ENCODE measurements at regions not wholly inside any gene's neighbourhood (a gene's known extent, or its start where the extent isn't known, plus 50 kb on each side); places are given as distances from the start of the nearest gene placed in this dataset.

- Histone ChIP-seq H3K27me3 (ENCODE audit: insufficient read depth, low read depth, low read length) (no peaks in the 10 kb centered on the region), H3K79me2 (replicated peaks; ENCODE audit: insufficient read depth, low read length) (no peaks in the 10 kb centered on the region), H4K20me1 (ENCODE audit: insufficient read depth) (no peaks in the 10 kb centered on the region), H3K9ac (ENCODE audit: low read length) (no peak overlapping the region), H3K9me3 (ENCODE audit: low read length) (no peaks in the 10 kb centered on the region), H3K4me3 (ENCODE audit: low read length) (no peak overlapping the region), H3K4me2 (ENCODE audit: low read length) (no peak overlapping the region), H3K36me3 (ENCODE audit: insufficient read depth, low read length) (no peaks in the 10 kb centered on the region), H3K27ac (ENCODE audit: low read length) (no peak overlapping the region), H2AFZ (ENCODE audit: low read depth, low read length) (no peak overlapping the region), H3K9me2 (ENCODE audit: insufficient read depth, low read length) (no peaks in the 10 kb centered on the region), H3F3A (ENCODE audit: insufficient read depth, low read length, poor library complexity, severe bottlenecking) (no peaks in the 10 kb centered on the region)
- no peak for TF ChIP-seq TAF1 (IDR thresholded peaks at IDR 0.05; ENCODE audit: low read depth)
- TF ChIP-seq EZH2 (IDR thresholded peaks at IDR 0.05; ENCODE audit: borderline replicate concordance, insufficient read depth, low read length, poor library complexity, severe bottlenecking), result no peak
- TF ChIP-seq MXI1 (conservative IDR thresholded peaks at IDR 0.05; ENCODE audit: poor library complexity, severe bottlenecking), result no peak
- TF ChIP-seq REST (IDR thresholded peaks at IDR 0.05; ENCODE audit: borderline replicate concordance), result no peak
- no peak for TF ChIP-seq RAD21 (conservative IDR thresholded peaks at IDR 0.05)
Observed at GRCh38 chr14:85301506-85301905, 228.4 kb upstream of the FLRT2 start.

- no peak for TF ChIP-seq TAF1 (IDR thresholded peaks at IDR 0.05; ENCODE audit: low read depth)
- no peak for TF ChIP-seq EP300 (conservative IDR thresholded peaks at IDR 0.05; ENCODE audit: poor library complexity, severe bottlenecking)
- TF ChIP-seq CTCF (IDR thresholded peaks at IDR 0.05; ENCODE audit: poor library complexity, severe bottlenecking), result no peak
- TF ChIP-seq REST (IDR thresholded peaks at IDR 0.05; ENCODE audit: borderline replicate concordance), result no peak
- TF ChIP-seq EZH2 (IDR thresholded peaks at IDR 0.05; ENCODE audit: borderline replicate concordance, insufficient read depth, low read length, poor library complexity, severe bottlenecking), result no peak
- TF ChIP-seq SMC3 (conservative IDR thresholded peaks at IDR 0.05; ENCODE audit: poor library complexity), result no peak
- TF ChIP-seq RAD21 (conservative IDR thresholded peaks at IDR 0.05), result no peak
- TF ChIP-seq MXI1 (conservative IDR thresholded peaks at IDR 0.05; ENCODE audit: poor library complexity, severe bottlenecking), result no peak
- no peak for TF ChIP-seq POLR2AphosphoS5 (IDR thresholded peaks at IDR 0.05)
- no peaks in the 10 kb centered on the region for H4K20me1 ChIP-seq (ENCODE audit: insufficient read depth)
- H3K36me3 ChIP-seq (ENCODE audit: insufficient read depth, low read length), result no peaks in the 10 kb centered on the region
Observed at GRCh38 chr14:85306024-85306423, 223.9 kb upstream of the FLRT2 start.

More at GRCh38 chr14:85306024-85306423, 223.9 kb upstream of the FLRT2 start:
- Histone ChIP-seq H3K4me3 (ENCODE audit: low read length) (no peak overlapping the region), H3F3A (ENCODE audit: insufficient read depth, low read length, poor library complexity, severe bottlenecking) (no peaks in the 10 kb centered on the region), H3K9me3 (ENCODE audit: low read length) (no peaks in the 10 kb centered on the region), H3K9ac (ENCODE audit: low read length) (no peak overlapping the region), H2AFZ (ENCODE audit: low read depth, low read length) (no peak overlapping the region), H3K9me2 (ENCODE audit: insufficient read depth, low read length) (no peaks in the 10 kb centered on the region), H3K27ac (ENCODE audit: low read length) (no peak overlapping the region), H3K79me2 (replicated peaks; ENCODE audit: insufficient read depth, low read length) (no peaks in the 10 kb centered on the region), H3K4me2 (ENCODE audit: low read length) (no peak overlapping the region), H3K27me3 (ENCODE audit: insufficient read depth, low read depth, low read length) (no peaks in the 10 kb centered on the region)
